Activated CD4-positive, alpha-beta T cell treated with anti-CD3 and anti-CD28 coated beads, Interleukin-2, amount 50 U/mL, for 4 hours (primary cell): ENCODE measurements at regions not wholly inside any gene's neighbourhood (a gene's known extent, or its start where the extent isn't known, plus 50 kb on each side); places are given as distances from the start of the nearest gene placed in this dataset.
"Not testable (repeated sequence)": the region's sequence is repeated elsewhere in the genome, so short reads cannot be mapped to it uniquely, and the experiment has no call there.

ENCODE experiments used
- DNase-seq, 2 experiments: peaks; one replicate each; pipeline ENCODE4 v3.0.0-alpha.2; 2020

- DNase-seq, result no peak
Measured at GRCh38 chr7:356691-357462, 66.9 kb downstream of the FOXL3 start.

- no peak for DNase-seq
Measured at GRCh38 chr7:357531-358209, 67.7 kb downstream of the FOXL3 start.

GRCh38 chr7:358352-358751 lies 68.4 kb downstream of the FOXL3 start:
- no peak for DNase-seq

- DNase-seq, result no peak
Measured at GRCh38 chr7:359226-359765, 69.3 kb downstream of the FOXL3 start.

GRCh38 chr7:359766-360361 lies 69.9 kb downstream of the FOXL3 start:
- DNase-seq, result no peak

- peak; percentile 33 to 38 for DNase-seq
Measured at GRCh38 chr7:360454-361100, 70.6 kb downstream of the FOXL3 start.

- not testable (repeated sequence) for DNase-seq
Measured at GRCh38 chr7:361182-361581, 71.2 kb downstream of the FOXL3 start.

GRCh38 chr7:361680-362401 lies 71.9 kb downstream of the FOXL3 start:
- no peak for DNase-seq

- DNase-seq, result peak in 1 of 2 experiments; percentile 25
Measured at GRCh38 chr7:362402-363096, 72.6 kb downstream of the FOXL3 start.

- no peak for DNase-seq
Measured at GRCh38 chr7:363626-364025, 73.7 kb downstream of the FOXL3 start.

- DNase-seq, result no peak
Measured at GRCh38 chr7:364536-364935, 74.6 kb downstream of the FOXL3 start.

- DNase-seq, result no peak
Measured at GRCh38 chr7:365593-365992, 75.6 kb downstream of the FOXL3 start.

GRCh38 chr7:366161-366803 lies 76.3 kb downstream of the FOXL3 start:
- no peak for DNase-seq

GRCh38 chr7:367351-367901 lies 77.5 kb downstream of the FOXL3 start:
- DNase-seq, result no peak

- no peak for DNase-seq
Measured at GRCh38 chr7:368651-369475, 78.9 kb downstream of the FOXL3 start.

- no peak for DNase-seq
Measured at GRCh38 chr7:369476-370258, 79.7 kb downstream of the FOXL3 start.

- DNase-seq, result no peak
Measured at GRCh38 chr7:370259-370625, 80.3 kb downstream of the FOXL3 start.

GRCh38 chr7:370775-371118 lies 80.8 kb downstream of the FOXL3 start:
- no peak for DNase-seq

GRCh38 chr7:371119-371778 lies 81.3 kb downstream of the FOXL3 start:
- no peak for DNase-seq
